ENCODE measurements at regions not wholly inside any gene's neighbourhood (a gene's known extent, or its start where the extent isn't known, plus 50 kb on each side); places are given as distances from the start of the nearest gene placed in this dataset.

- no peak overlapping the region for H3K27ac ChIP-seq
- TF ChIP-seq, protein P1, sequence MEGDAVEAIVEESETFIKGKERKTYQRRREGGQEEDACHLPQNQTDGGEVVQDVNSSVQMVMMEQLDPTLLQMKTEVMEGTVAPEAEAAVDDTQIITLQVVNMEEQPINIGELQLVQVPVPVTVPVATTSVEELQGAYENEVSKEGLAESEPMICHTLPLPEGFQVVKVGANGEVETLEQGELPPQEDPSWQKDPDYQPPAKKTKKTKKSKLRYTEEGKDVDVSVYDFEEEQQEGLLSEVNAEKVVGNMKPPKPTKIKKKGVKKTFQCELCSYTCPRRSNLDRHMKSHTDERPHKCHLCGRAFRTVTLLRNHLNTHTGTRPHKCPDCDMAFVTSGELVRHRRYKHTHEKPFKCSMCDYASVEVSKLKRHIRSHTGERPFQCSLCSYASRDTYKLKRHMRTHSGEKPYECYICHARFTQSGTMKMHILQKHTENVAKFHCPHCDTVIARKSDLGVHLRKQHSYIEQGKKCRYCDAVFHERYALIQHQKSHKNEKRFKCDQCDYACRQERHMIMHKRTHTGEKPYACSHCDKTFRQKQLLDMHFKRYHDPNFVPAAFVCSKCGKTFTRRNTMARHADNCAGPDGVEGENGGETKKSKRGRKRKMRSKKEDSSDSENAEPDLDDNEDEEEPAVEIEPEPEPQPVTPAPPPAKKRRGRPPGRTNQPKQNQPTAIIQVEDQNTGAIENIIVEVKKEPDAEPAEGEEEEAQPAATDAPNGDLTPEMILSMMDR (IDR thresholded peaks at IDR 0.05): no peak
- TF ChIP-seq EP300 (IDR thresholded peaks at IDR 0.05) (no peak), POLR2AphosphoS5 (IDR thresholded peaks at IDR 0.05) (no peak), POLR2A (IDR thresholded peaks at IDR 0.05) (no peak)
- 36 to 38% methylated on average over 2 of the region's 2 CpGs for WGBS, 2 donors (ENCODE audit: low coverage in 1 of 2)
- no peaks in the 10 kb centered on the region for H3K9me3 ChIP-seq
- no peak for ATAC-seq
- H3K4me1 ChIP-seq: no peaks in the 10 kb centered on the region
- H3K36me3 ChIP-seq: no peaks in the 10 kb centered on the region
- H3K4me3 ChIP-seq: no peak overlapping the region
- no peaks in the 10 kb centered on the region for H3K27me3 ChIP-seq
These were observed 204.3 kb upstream of the GBE1 start for GRCh38 chr3:81965696-81966095.

DNA sequence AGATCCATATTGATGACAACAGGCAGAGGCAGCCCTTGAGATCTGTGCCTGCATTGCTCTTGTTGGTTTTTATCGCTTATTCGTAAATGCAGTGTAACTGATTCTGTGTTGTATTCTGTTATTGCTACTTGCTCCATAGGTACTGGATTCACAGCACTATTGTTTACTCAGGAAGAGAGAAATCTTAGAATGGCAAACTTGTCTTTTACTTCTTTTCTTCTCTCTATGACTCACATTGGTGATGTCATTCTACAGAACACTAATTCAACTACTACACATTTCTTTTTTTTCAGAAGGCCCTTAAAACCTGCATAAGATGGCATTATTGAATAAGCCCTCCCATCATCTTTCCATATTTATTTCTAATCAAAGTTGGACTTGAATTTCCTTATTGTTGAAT, 201.0 kb upstream of the GBE1 start:
- Histone ChIP-seq H3K9me3 (no peaks in the 10 kb centered on the region), H3K27me3 (no peaks in the 10 kb centered on the region), H3K27ac (no peak overlapping the region), H3K4me1 (no peaks in the 10 kb centered on the region), H3K36me3 (no peaks in the 10 kb centered on the region), H3K4me3 (no peak overlapping the region)
- WGBS, 2 donors (ENCODE audit: low coverage in 1 of 2): 90 to 94% methylated on average over 2 of the region's 2 CpGs
- no peak for ATAC-seq
- no peak for TF ChIP-seq POLR2A (IDR thresholded peaks at IDR 0.05)
- TF ChIP-seq, protein P1 (IDR thresholded peaks at IDR 0.05): no peak
- no peak for TF ChIP-seq EP300 (IDR thresholded peaks at IDR 0.05)
- no peak for TF ChIP-seq POLR2AphosphoS5 (IDR thresholded peaks at IDR 0.05)

- Histone ChIP-seq H3K36me3 (no peaks in the 10 kb centered on the region), H3K27me3 (no peaks in the 10 kb centered on the region), H3K9me3 (no peaks in the 10 kb centered on the region), H3K27ac (no peak overlapping the region), H3K4me3 (no peak overlapping the region), H3K4me1 (no peaks in the 10 kb centered on the region)
- no peak for ATAC-seq
- TF ChIP-seq, protein P1 (IDR thresholded peaks at IDR 0.05): no peak
- TF ChIP-seq POLR2AphosphoS5 (IDR thresholded peaks at IDR 0.05) (no peak), POLR2A (IDR thresholded peaks at IDR 0.05) (no peak), EP300 (IDR thresholded peaks at IDR 0.05) (no peak)
- WGBS, 2 donors (ENCODE audit: low coverage in 1 of 2): 42 to 55% methylated on average over 2 of the region's 2 CpGs
These were observed 197.7 kb upstream of the GBE1 start for GRCh38 chr3:81958972-81959640.

- no peaks in the 10 kb centered on the region for H3K9me3 ChIP-seq
- WGBS, 2 donors (ENCODE audit: low coverage in 1 of 2): 18 to 26% methylated on average over 4 of the region's 4 CpGs
- no peaks in the 10 kb centered on the region for H3K36me3 ChIP-seq
- no peaks in the 10 kb centered on the region for H3K4me1 ChIP-seq
- TF ChIP-seq, protein P1 (IDR thresholded peaks at IDR 0.05): no peak
- no peak for TF ChIP-seq POLR2AphosphoS5 (IDR thresholded peaks at IDR 0.05)
- no peak for TF ChIP-seq POLR2A (IDR thresholded peaks at IDR 0.05)
- no peak for TF ChIP-seq EP300 (IDR thresholded peaks at IDR 0.05)
- no peak overlapping the region for H3K27ac ChIP-seq
- no peak for ATAC-seq
- H3K27me3 ChIP-seq: no peaks in the 10 kb centered on the region
- no peak overlapping the region for H3K4me3 ChIP-seq
These were observed 194.4 kb upstream of the GBE1 start for GRCh38 chr3:81955878-81956277.

DNA sequence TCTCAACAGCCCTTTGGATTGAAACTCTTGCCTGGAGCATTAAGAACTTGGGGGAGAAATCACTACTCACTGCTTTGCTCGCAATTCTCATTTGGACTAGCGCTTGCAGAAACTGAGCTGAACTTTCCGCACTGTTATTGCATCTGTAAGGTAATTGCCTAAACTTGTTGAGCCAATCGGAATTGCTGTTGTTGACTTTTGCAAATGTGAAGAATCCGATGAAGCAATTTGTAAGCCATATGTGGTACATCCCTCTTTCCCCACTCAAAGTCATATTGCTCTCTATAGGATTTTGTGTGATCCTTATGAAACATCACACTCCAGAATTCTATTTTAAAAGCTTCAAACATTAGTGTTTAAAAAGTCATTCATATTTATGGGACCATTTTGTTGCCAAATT, 191.7 kb upstream of the GBE1 start:
- Histone ChIP-seq H3K27me3 (no peaks in the 10 kb centered on the region), H3K4me3 (no peak overlapping the region), H3K36me3 (no peaks in the 10 kb centered on the region), H3K27ac (no peak overlapping the region), H3K9me3 (no peaks in the 10 kb centered on the region), H3K4me1 (no peaks in the 10 kb centered on the region)
- TF ChIP-seq POLR2AphosphoS5 (IDR thresholded peaks at IDR 0.05) (no peak), EP300 (IDR thresholded peaks at IDR 0.05) (no peak), POLR2A (IDR thresholded peaks at IDR 0.05) (no peak)
- TF ChIP-seq, protein P1 (IDR thresholded peaks at IDR 0.05): no peak
- WGBS, 2 donors (ENCODE audit: low coverage in 1 of 2): 80 to 90% methylated on average over 2 to 5 of the region's 5 CpGs
- no peak for ATAC-seq
